ENCODE measurements at regions not wholly inside any gene's neighbourhood (a gene's known extent, or its start where the extent isn't known, plus 50 kb on each side); places are given as distances from the start of the nearest gene placed in this dataset.

DNA sequence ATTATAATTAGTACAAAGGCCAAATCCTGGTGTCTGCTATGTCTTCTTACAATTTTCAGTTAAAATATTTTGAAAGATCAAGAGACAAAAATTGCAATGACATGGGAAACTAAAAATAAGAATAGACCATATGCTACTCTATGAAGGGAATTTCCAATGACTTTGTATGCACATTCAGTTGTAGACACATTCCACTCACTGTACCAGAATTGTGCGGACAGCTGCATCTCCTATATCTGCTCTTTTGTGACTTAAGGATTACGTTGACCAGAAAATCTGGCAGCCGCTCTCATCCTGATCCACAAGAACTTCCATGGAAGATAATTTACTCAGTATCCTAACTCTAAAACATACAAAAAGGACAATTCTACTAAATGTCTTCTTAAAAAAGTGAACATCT is 493.9 kb upstream of the KCNMB2 start:
- Histone ChIP-seq H3K4me2 (ENCODE audit: low read length) (no peak overlapping the region), H3K36me3 (ENCODE audit: control insufficient read depth, low read length) (no peaks in the 10 kb centered on the region)

DNA sequence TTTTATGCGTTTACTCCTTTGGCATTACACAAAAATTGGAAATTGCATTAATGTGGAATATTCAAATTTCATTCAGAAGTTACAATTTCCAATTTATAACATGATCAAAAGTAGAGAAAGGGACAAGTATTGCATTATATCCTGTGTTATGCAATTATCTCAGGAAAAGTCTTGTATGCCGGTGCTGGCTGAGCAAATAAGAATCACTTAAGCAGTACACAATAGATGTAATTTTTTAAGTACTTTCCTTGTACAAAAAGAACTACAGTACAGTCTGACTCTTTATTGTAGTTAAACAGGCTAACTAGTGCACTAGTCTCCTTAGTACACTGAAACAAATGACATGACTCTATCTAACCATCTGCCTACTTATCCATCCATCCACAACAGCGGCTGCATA is 493.2 kb upstream of the KCNMB2 start:
- no peaks in the 10 kb centered on the region for H3K4me1 ChIP-seq (ENCODE audit: control insufficient read depth, low read length)
- H3K9me2 ChIP-seq (replicated peaks; ENCODE audit: control insufficient read depth, low read length) = no peaks in the 10 kb centered on the region
- TF ChIP-seq, protein P1, sequence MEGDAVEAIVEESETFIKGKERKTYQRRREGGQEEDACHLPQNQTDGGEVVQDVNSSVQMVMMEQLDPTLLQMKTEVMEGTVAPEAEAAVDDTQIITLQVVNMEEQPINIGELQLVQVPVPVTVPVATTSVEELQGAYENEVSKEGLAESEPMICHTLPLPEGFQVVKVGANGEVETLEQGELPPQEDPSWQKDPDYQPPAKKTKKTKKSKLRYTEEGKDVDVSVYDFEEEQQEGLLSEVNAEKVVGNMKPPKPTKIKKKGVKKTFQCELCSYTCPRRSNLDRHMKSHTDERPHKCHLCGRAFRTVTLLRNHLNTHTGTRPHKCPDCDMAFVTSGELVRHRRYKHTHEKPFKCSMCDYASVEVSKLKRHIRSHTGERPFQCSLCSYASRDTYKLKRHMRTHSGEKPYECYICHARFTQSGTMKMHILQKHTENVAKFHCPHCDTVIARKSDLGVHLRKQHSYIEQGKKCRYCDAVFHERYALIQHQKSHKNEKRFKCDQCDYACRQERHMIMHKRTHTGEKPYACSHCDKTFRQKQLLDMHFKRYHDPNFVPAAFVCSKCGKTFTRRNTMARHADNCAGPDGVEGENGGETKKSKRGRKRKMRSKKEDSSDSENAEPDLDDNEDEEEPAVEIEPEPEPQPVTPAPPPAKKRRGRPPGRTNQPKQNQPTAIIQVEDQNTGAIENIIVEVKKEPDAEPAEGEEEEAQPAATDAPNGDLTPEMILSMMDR (IDR thresholded peaks at IDR 0.05; ENCODE audit: low read depth, low read length, poor library complexity, severe bottlenecking) = no peak
- no peak for TF ChIP-seq EZH2phosphoT487 (IDR thresholded peaks at IDR 0.05; ENCODE audit: borderline replicate concordance, low read length)
- H3K36me3 ChIP-seq (ENCODE audit: control insufficient read depth, low read length) = no peaks in the 10 kb centered on the region
- no peaks in the 10 kb centered on the region for H3K9me3 ChIP-seq (ENCODE audit: control insufficient read depth, insufficient read depth, low read length)
- no peak overlapping the region for H3K4me2 ChIP-seq (ENCODE audit: low read length)
- H3K4me3 ChIP-seq (ENCODE audit: low read length) = no peak overlapping the region
- no peak overlapping the region for H3K27ac ChIP-seq (ENCODE audit: low read depth, low read length)
- no peaks in the 10 kb centered on the region for H3K79me2 ChIP-seq (ENCODE audit: control insufficient read depth, low read length)
- H3K27me3 ChIP-seq (ENCODE audit: control insufficient read depth, low read length) = no peaks in the 10 kb centered on the region
- no peaks in the 10 kb centered on the region for H4K20me1 ChIP-seq (ENCODE audit: control insufficient read depth, insufficient read depth, low read depth, low read length)
- no peaks in the 10 kb centered on the region for H3F3A ChIP-seq (ENCODE audit: control insufficient read depth, insufficient read depth)

More for the DNA sequence above, 493.9 kb upstream of the KCNMB2 start:
- Histone ChIP-seq H3K9me2 (replicated peaks; ENCODE audit: control insufficient read depth, low read length) (no peaks in the 10 kb centered on the region), H3K27ac (ENCODE audit: low read depth, low read length) (no peak overlapping the region), H3F3A (ENCODE audit: control insufficient read depth, insufficient read depth) (no peaks in the 10 kb centered on the region), H4K20me1 (ENCODE audit: control insufficient read depth, insufficient read depth, low read depth, low read length) (no peaks in the 10 kb centered on the region), H3K79me2 (ENCODE audit: control insufficient read depth, low read length) (no peaks in the 10 kb centered on the region), H3K9me3 (ENCODE audit: control insufficient read depth, insufficient read depth, low read length) (no peaks in the 10 kb centered on the region), H3K27me3 (ENCODE audit: control insufficient read depth, low read length) (no peaks in the 10 kb centered on the region), H3K4me1 (ENCODE audit: control insufficient read depth, low read length) (no peaks in the 10 kb centered on the region), H3K4me3 (ENCODE audit: low read length) (no peak overlapping the region)
- TF ChIP-seq EZH2phosphoT487 (IDR thresholded peaks at IDR 0.05; ENCODE audit: borderline replicate concordance, low read length) = no peak
- TF ChIP-seq, protein P1 (IDR thresholded peaks at IDR 0.05; ENCODE audit: low read depth, low read length, poor library complexity, severe bottlenecking) = no peak

DNA sequence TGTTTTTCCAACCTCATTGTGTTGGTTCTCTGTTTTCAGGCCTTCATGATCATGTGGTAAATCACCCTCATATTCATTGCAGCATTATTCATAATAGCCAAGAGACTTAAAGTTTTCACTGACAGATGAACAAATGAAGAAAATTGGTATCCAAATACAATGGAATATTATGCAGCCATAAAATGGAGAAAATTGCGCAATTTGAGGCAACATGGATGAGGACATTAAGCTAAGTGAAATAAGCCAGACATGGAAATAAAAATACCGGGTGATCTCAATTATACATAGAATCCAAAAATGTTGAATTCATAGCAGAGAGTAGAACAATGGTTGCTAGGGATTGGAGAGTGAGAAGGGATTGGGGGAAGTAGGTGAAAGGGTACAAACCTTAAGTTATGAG is 491.9 kb upstream of the KCNMB2 start:
- H3K4me1 ChIP-seq (ENCODE audit: control insufficient read depth, low read length) = no peaks in the 10 kb centered on the region
- H3K9me3 ChIP-seq (ENCODE audit: control insufficient read depth, insufficient read depth, low read length) = no peaks in the 10 kb centered on the region
- H3K36me3 ChIP-seq (ENCODE audit: control insufficient read depth, low read length) = no peaks in the 10 kb centered on the region
- TF ChIP-seq, protein P1 (IDR thresholded peaks at IDR 0.05; ENCODE audit: low read depth, low read length, poor library complexity, severe bottlenecking) = no peak
- TF ChIP-seq EZH2phosphoT487 (IDR thresholded peaks at IDR 0.05; ENCODE audit: borderline replicate concordance, low read length) = no peak
- no peaks in the 10 kb centered on the region for H3K79me2 ChIP-seq (ENCODE audit: control insufficient read depth, low read length)
- no peaks in the 10 kb centered on the region for H4K20me1 ChIP-seq (ENCODE audit: control insufficient read depth, insufficient read depth, low read depth, low read length)
- H3F3A ChIP-seq (ENCODE audit: control insufficient read depth, insufficient read depth) = no peaks in the 10 kb centered on the region
- H3K4me3 ChIP-seq (ENCODE audit: low read length) = no peak overlapping the region
- no peaks in the 10 kb centered on the region for H3K27me3 ChIP-seq (ENCODE audit: control insufficient read depth, low read length)
- no peak overlapping the region for H3K4me2 ChIP-seq (ENCODE audit: low read length)
- H3K9me2 ChIP-seq (replicated peaks; ENCODE audit: control insufficient read depth, low read length) = no peaks in the 10 kb centered on the region
- no peak overlapping the region for H3K27ac ChIP-seq (ENCODE audit: low read depth, low read length)

DNA sequence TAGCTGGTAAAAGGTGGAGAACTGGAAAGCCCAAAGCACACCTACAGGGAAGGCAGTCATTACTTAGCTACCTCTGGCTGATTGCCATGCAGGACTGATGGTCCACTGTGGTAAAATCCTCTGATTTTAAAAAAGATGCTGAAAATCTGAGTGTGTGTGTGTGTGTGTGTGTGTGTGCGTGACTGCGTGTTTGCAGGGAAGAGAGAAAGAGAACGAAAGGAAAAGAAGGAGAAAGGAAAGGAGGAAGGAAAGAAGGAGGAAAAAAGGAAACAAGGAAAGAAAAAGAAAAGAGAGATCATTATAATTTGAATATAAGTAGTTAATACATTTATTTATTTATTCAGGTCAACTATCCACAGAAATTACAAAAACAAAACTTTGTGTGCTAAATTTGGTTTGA is 488.7 kb upstream of the KCNMB2 start:
- Histone ChIP-seq H3K36me3 (ENCODE audit: control insufficient read depth, low read length) (no peaks in the 10 kb centered on the region), H3K79me2 (ENCODE audit: control insufficient read depth, low read length) (no peaks in the 10 kb centered on the region), H3K4me3 (ENCODE audit: low read length) (no peak overlapping the region), H3F3A (ENCODE audit: control insufficient read depth, insufficient read depth) (no peaks in the 10 kb centered on the region), H3K4me2 (ENCODE audit: low read length) (no peak overlapping the region), H3K27ac (ENCODE audit: low read depth, low read length) (no peak overlapping the region), H3K4me1 (ENCODE audit: control insufficient read depth, low read length) (no peaks in the 10 kb centered on the region), H3K9me3 (ENCODE audit: control insufficient read depth, insufficient read depth, low read length) (no peaks in the 10 kb centered on the region), H3K9me2 (replicated peaks; ENCODE audit: control insufficient read depth, low read length) (no peaks in the 10 kb centered on the region), H4K20me1 (ENCODE audit: control insufficient read depth, insufficient read depth, low read depth, low read length) (no peaks in the 10 kb centered on the region), H3K27me3 (ENCODE audit: control insufficient read depth, low read length) (no peaks in the 10 kb centered on the region)
- TF ChIP-seq, protein P1 (IDR thresholded peaks at IDR 0.05; ENCODE audit: low read depth, low read length, poor library complexity, severe bottlenecking) = no peak
- TF ChIP-seq EZH2phosphoT487 (IDR thresholded peaks at IDR 0.05; ENCODE audit: borderline replicate concordance, low read length) = no peak
